Sigmoid colon (tissue), 3 donors: ENCODE measurements at regions not wholly inside any gene's neighbourhood (a gene's known extent, or its start where the extent isn't known, plus 50 kb on each side); places are given as distances from the start of the nearest gene placed in this dataset.
"Not testable (repeated sequence)": the region's sequence is repeated elsewhere in the genome, so short reads cannot be mapped to it uniquely, and the experiment has no call there.

Experiments
- CTCF ChIP-seq, 4 experiments: fragments of 450-650 bp in 3 of 4; fragments of 200-600 bp in 1 of 4; IDR thresholded peaks; one replicate each; pipeline ENCODE4 v1.5.1; 2016 to 2019; ENCODE audit warnings: antibody characterized with exemption in 4 of 4, mild to moderate bottlenecking in 3 of 4, moderate library complexity in 2 of 4
- POLR2A ChIP-seq, 2 donors: fragments of 450-650 bp; IDR thresholded peaks; one replicate each; pipeline ENCODE4 v1.6.1; 2016; ENCODE audit warnings: antibody characterized with exemption in 2 of 2, mild to moderate bottlenecking in 2 of 2, moderate library complexity in 2 of 2

- not testable (repeated sequence) for TF ChIP-seq CTCF, POLR2A (IDR thresholded peaks at IDR 0.05)
Measured at GRCh38 chr5:179400435-179400834, 55.2 kb upstream of the ADAMTS2 start.
